ENCODE measurements at regions not wholly inside any gene's neighbourhood (a gene's known extent, or its start where the extent isn't known, plus 50 kb on each side); places are given as distances from the start of the nearest gene placed in this dataset.

DNA sequence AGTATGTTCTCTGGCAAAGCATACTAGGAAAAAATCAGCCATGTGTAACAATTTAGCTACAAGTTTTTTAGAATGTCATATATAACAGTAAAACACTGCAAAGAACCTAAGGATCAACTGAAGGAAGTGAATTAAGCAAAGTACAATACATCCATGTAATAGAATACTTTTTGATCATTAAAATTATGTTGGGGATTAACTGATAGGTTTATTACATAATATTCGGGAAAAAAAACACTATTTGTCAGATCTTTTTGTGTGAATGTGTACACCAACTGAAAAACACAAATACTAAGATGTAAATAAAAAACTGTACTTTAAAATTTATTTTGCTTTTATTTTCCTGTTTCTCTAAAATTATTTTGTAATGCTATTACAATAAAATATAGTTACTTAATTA is 185.5 kb upstream of the DYNLRB2 start:
- no peak for DNase-seq

DNA sequence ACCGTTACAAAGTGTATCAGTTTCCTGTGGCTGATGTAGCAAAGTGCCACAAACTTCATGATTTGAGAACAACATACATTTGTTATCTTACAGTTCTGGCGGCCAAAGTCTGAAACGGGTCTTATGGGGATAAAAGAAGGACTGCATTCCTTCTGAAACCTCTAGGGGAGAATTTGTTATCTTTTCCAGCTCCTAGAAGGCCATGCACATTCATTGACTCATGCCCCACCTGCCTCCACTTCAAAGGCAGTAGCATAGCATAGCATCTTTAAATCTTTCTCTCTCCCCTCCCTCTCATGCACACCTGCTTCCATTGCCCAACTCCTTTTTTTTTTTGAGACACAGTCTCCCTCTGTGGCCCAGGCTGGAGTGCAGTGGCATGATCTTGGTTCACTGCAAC is 190.7 kb upstream of the DYNLRB2 start:
- no peak for DNase-seq

DNA sequence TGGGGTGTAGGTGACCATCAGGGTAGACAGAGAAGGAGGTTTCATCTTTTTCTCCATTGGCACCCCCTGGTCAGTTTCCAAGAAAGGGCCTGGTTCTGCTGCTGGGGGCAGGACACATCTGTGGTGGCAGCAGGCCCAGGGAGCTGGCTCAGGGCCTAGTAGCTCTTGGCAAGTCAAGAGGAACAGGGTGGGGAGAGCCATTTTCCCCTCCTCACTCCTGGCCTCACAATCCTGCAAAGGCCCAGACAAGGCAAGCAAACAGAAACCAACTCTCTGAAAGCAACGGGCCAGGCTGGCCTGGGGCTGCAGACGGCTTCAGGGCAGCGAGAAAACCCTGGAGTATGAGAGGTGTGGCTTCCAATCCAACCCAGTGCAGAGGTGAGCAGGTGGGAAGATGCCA is 192.9 kb upstream of the DYNLRB2 start:
- no peak for DNase-seq

DNA sequence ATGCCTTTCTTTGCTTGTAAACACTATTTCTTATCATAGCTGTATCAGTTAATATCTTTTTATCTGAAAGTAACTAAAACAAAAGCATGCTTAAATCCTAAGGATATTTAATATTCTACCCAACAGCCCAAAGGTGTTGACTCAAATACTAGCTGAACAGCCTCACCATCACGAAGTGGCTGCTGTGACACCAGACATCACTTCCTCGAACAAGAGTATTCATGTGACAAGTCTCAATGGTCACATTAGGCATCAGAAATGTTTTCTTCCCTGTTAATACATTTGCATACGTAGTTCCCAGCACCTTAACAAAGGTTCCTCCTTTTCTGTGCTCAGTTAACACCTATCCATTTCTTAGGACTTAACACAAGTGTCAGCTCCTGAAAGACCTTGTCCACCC is 193.8 kb upstream of the DYNLRB2 start:
- no peak for DNase-seq

DNA sequence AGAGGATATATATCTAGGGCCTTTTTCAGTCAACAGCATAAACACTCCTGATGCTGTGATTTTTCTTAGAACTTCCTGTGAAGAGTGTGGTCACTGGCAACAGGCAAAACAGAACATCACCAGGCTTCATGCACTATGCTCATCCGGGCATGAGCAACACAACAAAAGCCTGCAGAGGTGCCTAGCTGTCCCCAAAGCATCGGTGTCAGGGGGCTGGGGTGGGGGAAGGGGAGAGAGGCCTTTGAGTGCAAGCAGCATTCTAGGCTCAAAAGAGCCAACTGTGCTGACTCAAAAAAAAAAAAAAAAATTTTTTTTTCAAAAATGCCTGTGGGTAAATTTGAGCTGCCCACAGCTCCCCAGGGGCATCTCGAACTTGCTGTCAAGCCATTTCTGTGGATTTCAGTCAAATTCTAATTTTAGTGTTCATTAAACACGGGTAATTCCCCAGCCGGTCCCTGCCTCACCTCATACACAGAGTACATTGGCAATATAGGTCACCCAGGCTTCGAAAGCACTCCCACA is 194.6 kb upstream of the DYNLRB2 start:
- no peak for DNase-seq

DNA sequence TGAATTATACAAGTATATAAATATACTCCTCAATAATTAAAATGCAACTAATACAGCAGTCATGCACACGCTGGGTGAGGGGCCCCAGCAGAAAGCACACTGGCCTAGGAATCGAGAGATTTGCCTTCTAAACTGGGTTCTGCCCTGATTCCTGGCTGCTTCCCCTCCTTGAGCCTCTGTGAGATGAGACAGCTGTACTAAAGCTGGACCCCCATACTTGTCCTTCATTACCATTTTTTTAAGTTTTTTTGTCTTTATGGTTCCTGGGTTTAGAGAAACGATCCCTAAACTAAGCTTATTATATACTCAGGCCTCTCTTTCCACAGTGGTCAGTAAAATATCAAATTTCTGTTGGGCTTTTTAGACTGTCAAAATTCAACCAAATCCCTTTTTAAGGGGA is 195.1 kb upstream of the DYNLRB2 start:
- no peak for DNase-seq

DNA sequence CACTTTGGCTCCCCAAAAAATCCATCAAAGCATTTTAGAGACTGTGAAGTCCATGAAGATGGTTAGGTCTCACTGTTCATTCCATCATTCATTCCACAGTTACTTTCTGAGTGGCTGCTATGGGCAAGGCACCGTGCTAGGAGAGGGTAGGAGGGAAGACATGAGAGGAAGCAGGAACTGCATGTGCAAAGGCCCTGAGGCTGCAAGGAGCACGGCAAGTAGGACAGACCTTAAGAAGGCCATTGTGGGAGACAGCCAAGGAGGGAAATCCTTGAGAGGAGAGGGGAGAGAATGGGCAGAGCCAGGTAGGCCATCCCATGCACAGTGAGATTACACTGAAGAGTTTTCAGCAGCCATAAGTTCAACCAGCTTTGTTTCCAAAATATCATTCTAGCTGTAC is 196.2 kb upstream of the DYNLRB2 start:
- DNase-seq: no peak

DNA sequence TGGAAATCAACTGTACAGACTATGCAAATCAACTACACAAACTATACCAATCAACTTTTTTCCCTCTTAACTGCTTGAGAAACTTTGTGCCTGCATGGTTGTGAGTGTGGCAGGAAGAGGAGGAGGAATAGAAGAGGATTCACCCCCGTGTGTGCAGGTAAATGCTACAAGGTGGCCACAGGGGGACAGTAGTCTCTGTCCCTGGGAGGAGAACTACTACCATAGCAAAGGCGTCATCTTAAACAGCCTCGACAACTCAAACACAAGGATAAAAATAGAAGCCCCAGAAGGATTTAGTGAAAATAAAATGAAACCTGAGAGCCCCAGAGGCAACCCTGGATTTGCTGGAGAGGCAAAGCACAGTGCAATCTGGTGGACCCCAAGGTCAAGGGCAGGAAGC is 199.5 kb upstream of the DYNLRB2 start:
- DNase-seq: no peak

DNA sequence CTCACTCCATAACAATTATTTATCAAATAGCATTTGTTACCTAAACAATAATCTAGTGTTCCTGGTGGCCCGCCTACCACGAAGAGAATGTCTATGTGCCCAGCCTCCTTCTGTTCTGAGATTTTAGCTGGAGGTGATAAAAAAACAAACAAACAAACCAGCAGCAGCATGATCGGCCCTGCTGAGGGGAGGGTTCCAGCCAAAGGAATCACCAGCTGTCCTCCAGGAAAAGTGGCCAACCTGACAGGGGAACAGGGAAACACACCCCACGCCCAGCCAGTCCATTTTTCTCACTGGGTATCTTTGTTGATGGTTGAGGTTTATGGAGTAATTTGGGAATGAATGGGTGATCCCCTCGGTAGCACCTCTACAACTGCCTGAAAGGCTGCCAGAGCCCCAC is 203.0 kb upstream of the DYNLRB2 start:
- no peak for DNase-seq

DNA sequence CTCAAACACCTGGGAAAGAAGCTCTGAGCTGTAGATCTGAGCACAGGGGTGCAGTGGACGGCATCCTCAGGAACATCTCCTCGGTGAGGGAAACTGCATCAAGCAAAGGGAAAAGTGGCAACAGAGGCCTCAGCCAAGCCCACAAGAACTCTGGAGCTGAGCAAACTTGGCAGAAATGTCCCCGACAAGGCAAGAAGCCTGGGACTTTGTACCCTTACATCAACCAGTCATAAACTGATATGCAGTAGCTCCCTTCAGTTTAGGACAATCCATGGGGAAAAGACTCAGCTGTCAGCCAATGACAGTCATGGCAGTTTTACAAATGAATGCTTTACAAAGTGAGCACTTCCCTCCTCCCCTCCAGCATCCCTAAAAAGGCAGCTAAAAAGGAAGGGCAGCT is 210.0 kb upstream of the DYNLRB2 start:
- no peak for DNase-seq

DNA sequence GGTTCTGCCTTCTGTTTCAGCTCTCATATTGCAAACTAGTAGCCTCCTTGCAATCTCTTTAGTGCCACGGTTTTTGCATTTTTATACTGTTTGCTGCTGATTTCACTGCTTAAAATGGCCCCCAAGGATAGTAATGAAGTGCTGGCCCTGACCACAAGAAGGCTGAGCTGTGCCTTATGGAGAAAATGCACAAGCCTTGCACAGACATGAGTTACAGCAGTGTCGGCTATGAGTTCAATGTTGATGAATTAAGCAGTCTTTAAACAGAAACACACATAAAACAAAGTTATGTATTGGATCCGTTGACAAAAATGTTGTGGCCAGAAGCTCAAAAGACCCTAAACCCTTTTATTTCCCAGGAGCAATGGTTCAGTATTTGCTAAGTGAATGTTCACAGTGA is 210.6 kb upstream of the DYNLRB2 start:
- no peak for DNase-seq

DNA sequence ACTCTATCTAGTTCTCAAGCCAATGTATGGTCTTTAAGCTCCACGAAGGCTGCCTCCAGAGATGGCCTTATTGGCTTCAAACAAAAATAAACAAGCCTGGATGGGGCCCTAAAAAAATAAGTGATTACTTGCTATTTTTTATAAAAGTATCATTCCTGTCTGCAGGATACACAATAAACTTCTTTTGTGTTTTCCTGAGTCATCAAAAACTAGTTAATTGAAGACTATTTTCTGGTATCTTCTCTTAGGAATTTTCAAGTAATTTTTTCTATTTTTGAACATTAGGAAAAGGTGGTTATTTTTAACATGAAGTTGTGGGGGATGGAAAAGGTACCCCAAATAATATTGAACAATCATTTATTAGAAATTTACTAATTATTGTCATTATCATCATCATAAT is 213.1 kb upstream of the DYNLRB2 start:
- no peak for DNase-seq

DNA sequence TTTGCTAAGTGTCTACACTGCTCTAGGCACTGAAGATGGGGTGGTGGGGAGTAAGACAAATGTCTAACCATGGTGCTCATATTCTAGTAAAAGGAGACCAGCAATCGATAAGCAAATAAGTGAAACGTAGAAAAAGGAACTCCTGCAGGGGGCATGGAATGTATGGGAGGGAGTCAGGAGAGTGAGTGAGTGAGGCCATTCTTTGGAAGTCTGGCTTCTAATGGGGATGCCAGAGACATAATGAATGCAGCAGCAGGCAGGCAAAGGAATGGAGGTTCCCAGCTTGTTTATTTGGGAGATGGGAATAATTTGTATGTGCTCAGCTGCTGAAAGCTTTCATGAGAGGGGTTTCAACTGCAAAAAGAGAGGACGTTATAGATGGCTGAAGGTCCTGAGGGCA is 216.4 kb upstream of the DYNLRB2 start:
- no peak for DNase-seq

DNA sequence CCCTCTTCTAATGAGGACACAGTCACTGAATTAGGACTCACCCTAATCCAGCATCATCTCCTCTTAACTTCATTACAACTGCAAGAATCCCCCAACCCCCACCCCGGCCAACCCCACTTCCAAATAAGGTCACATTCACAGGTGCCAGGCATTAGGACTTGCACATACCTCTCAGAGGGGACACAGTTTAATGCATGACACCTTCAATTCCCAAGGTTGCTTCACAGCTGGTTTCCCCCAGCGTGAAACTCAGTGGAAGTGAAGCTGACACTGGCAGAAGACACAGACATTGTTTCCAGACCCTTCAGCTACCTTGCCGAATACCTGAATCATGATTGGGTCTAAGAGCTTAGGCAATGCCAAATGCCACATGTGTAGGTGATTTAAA is 217.0 kb upstream of the DYNLRB2 start:
- DNase-seq: no peak

DNA sequence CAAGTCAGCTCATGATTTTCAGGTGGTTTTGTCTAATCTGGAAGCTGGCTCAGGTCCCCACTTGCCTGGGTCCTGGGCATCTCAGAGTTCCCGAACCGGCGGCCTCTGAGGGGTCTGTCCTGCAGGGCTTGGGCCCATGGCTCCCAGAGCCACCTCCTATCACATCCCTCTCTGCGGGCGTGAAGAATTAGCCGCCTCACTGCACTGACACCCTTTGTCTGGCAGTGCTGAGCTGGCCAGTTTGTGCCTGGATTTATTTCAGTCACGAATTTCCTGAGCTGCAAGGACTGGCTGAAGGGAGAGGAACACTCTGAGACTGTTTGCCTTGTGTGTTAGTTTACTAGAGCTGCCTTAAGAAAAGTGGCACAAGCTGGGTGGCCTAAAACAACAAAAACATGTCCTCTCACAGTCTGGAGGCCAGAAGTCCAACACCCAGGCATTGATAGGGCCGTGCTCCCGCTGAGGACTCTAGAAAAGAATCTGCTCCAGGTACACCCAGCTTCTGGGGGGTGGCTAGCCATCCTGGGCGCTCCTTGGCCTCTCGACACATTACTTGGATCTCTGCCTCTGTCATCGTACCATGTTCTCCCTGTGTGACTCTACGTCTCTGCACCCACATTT is 217.5 kb upstream of the DYNLRB2 start:
- no peak for DNase-seq

DNA sequence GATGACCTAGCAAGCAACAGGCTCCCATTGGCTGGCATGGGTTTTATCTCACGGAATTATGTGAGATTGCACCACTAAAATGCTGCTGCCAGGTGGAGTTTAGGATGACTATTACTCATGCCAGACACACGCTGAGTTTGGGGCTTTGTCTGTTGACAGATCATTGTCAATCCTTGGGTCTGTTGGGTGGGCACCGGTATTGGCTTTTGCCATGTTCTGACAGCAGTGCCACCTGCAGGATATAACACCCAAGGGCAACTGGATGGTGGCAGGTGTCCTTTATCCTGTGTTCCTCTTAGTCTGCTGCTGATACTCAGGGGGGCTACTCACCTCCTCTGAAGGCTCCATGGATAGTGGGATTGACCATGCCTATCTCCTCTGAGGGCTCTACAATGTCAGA is 221.6 kb upstream of the DYNLRB2 start:
- no peak for DNase-seq

DNA sequence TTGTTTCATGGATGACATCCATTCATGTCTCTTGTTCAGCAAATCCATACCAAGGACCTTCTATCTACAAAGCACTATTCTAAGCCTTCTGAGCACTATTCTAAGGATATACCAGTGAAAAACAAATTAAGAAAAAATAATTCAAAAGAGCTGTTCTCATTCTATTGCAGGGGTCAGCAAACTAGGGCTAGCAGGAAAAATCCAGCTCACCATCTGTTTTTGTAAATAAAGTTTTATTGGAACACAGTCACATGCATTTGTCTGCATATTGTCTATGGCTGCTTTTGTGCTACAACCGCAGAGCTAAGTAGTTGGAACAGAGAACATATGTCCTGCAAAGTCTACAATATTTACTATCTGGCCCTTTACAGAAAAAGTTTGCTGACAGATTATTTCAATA is 222.7 kb upstream of the DYNLRB2 start:
- no peak for DNase-seq

DNA sequence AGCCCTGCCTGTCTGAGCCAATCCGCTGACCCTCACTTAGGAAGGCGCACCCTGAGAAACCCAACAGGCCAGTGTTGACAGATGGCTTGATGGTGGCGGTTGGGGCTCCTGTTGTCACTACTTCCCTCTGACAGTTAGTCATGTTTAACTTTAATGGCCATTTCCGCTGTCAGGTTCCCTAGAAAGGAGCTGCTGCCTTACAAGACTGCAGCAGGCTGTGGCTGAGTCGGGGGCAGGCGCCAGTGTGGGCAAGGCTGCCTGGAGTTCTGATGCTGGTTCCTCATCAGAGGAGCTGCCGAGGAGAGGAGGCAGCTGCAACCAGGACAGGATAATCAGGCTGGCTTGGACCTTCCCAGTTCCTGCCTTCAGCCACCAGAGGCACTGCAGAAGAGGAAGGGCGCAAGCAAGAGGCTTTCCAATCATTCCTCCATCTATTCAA is 223.2 kb upstream of the DYNLRB2 start:
- no peak for DNase-seq

DNA sequence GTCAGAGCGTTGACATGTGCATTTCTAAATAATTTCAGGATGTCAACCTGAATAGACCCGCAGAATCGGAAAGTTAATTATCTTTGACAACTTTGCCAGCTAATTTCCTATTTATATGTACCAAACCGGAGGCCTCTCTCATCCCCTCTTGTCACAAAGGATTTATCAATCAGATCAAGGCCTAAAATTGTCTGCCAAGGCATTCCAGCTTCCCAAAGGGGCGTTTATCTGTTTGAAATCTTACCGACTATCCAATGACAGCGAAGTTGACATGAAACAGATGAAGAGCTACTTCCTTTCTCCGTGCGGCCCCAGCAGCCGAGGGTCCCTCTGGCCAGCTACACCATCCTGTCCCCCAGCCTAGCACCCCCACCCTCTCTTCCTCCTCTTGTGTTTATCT is 223.7 kb upstream of the DYNLRB2 start:
- no peak for DNase-seq

DNA sequence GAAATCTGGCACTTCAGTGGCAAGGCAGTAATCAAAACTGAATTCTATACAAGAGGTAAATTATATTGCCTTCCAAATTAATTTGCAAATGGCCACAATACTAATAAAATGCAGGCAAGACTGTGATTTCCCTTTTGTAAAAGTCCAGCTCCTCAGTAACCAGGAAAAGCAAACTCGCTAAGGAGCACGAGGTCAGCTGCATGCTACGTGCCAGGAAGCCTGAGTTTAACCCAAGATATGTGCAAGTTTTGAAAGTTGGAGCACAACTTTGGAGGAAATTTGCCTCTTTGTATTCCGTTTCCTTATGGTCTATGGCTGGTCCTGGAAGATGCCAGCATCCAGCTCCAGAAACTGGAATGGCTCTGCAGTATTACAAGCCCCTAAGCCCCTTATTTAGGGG is 226.8 kb upstream of the DYNLRB2 start:
- DNase-seq: no peak

DNA sequence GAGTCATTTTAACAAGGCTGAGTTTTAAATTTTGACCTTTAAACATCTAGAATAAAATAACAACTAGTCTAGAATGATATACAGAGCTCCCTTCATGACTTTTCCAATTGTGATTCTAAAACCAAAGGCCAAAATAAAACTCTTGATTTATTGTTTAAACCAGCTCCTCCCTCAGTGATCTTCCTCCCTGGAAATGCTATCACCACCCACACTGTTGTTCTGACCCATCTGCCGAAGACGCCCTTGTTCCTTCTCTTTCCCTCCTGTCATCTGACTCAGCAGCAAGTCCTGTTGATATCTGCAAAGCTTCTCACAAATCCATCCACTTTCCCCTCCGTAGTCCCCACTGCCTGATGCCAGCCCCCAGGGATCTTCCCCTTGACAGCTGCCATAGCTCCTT is 231.6 kb upstream of the DYNLRB2 start:
- no peak for DNase-seq

DNA sequence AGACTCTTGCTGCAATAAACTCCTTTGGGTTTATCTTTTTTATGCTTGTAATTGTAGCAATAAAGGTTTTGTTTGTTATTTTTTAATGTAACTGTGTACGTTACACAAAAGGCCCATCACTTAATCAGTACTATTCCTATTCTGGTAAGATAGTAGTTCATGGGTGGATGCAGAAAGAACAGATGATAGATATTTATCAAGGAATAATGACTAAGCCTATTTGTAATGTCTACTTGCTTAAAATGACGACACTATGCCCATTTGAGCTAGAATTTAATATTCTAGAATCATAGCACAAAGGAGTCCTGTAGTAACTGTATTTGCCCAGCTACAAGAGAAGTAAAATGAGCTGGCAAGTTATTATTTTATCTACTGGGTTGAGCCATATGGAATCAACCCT is 235.4 kb upstream of the DYNLRB2 start:
- DNase-seq: no peak

DNA sequence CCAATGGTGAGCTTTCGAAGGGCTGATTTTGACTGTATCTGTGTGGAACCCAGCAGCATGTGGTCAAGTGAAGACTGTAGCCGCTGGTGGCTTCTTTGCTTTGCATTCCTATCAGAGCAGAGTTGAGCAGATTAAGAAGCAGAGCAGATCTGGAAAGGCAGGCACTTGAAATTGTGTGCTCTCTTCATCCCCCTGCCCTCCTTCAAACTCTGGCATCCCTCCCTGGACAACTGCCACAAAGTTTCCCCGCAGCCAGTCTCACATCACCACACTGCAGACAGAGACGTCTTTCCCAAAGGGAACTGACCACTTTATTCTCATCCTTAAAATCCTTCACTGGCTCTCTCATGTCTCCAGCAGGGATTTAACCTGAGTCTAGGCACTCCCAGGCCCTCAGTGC is 237.1 kb upstream of the DYNLRB2 start:
- DNase-seq: no peak

DNA sequence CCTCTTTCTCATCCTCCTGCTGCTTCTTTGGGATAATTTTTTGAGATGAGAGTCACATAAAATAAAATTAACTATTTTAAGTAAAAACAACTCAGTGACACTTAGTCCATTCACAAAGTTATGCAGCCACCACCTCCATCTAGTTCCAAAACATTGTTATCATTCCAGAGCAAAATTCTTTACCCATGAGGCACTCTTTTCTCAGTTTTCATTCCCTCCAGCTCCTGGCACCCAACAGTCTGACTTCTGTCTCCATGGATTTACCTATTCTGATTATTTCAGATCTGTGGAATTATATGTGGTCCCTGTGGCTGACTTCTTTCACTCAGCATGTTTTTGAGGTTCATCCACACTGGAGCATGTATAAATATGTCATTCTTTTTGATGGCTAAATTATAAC is 239.9 kb upstream of the DYNLRB2 start:
- DNase-seq: no peak

DNA sequence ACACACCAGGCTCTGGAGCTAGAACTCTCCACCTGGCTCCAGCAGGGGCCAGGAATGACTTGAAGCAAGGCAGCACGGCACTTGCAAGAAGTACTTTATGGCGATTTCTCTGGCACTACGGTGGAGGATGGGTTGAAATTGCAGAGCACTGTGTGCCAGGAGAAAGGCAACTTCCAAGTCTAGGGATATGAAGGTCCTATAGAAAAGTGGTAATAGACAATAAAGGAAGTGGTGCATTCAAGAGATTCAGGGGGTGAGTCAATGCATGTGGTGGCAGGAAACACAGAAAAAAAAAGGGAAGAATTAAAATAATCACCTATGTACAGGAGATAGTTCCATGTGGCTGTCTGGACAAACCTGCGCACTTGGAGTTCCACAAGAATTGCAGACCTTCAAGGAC is 240.3 kb upstream of the DYNLRB2 start:
- DNase-seq: no peak

DNA sequence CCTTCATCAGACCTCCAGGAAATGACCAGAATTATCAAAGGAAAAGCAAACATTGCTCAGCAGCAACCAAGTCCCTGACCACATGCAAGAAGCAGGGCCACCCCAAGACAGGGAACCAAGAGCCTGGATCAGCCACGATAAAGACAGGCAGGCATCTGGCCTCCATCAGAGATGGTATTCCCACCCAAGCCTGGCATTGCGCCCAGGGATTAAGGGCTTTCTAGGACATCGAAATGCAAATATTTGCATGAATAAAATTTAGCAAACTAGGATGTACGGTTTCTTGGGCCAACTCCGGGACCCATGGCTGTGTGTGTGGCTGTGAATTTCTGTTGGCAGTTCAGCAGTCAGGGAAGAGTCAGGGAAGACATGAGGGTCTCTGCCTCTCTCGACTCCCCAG is 241.4 kb upstream of the DYNLRB2 start:
- DNase-seq: no peak
